ENCODE measurements at regions not wholly inside any gene's neighbourhood (a gene's known extent, or its start where the extent isn't known, plus 50 kb on each side); places are given as distances from the start of the nearest gene placed in this dataset.

- Histone ChIP-seq H3K4me3 (no peak overlapping the region), H3K9me3 (no peaks in the 10 kb centered on the region), H3K4me1 (no peaks in the 10 kb centered on the region), H3K36me3 (no peaks in the 10 kb centered on the region), H3K27me3 (no peaks in the 10 kb centered on the region), H3K27ac (no peak overlapping the region)
- DNase-seq (no peak), ATAC-seq (no peak)
- no peak for TF ChIP-seq POLR2A (IDR thresholded peaks at IDR 0.05)
- TF ChIP-seq, protein P1, sequence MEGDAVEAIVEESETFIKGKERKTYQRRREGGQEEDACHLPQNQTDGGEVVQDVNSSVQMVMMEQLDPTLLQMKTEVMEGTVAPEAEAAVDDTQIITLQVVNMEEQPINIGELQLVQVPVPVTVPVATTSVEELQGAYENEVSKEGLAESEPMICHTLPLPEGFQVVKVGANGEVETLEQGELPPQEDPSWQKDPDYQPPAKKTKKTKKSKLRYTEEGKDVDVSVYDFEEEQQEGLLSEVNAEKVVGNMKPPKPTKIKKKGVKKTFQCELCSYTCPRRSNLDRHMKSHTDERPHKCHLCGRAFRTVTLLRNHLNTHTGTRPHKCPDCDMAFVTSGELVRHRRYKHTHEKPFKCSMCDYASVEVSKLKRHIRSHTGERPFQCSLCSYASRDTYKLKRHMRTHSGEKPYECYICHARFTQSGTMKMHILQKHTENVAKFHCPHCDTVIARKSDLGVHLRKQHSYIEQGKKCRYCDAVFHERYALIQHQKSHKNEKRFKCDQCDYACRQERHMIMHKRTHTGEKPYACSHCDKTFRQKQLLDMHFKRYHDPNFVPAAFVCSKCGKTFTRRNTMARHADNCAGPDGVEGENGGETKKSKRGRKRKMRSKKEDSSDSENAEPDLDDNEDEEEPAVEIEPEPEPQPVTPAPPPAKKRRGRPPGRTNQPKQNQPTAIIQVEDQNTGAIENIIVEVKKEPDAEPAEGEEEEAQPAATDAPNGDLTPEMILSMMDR (IDR thresholded peaks at IDR 0.05 in 4 of 5, conservative IDR thresholded peaks at IDR 0.05 in 1 of 5), result no peak
- intact Hi-C loops (cut with DNase I; ENCODE audit: low total_unique reads) (no loop called here), in situ Hi-C loops (cut with MboI; ENCODE audit: low sequenced_read_pairs in 4 of 4) (no loop called here)
Observed at GRCh38 chr12:98408681-98409080, 106.7 kb upstream of the TMPO start.

- Histone ChIP-seq H3K9me3 (no peaks in the 10 kb centered on the region), H3K4me3 (no peak overlapping the region), H3K36me3 (no peaks in the 10 kb centered on the region), H3K27ac (no peak overlapping the region), H3K27me3 (no peaks in the 10 kb centered on the region), H3K4me1 (no peaks in the 10 kb centered on the region)
- no peak for TF ChIP-seq POLR2A (IDR thresholded peaks at IDR 0.05)
- TF ChIP-seq, protein P1 (IDR thresholded peaks at IDR 0.05 in 4 of 5, conservative IDR thresholded peaks at IDR 0.05 in 1 of 5), result no peak
- in situ Hi-C loops (cut with MboI; ENCODE audit: low sequenced_read_pairs in 4 of 4) (no loop called here), intact Hi-C loops (cut with DNase I; ENCODE audit: low total_unique reads) (no loop called here)
- DNase-seq, result no peak
- ATAC-seq, result no peak
Observed at GRCh38 chr12:98409548-98409947, 105.8 kb upstream of the TMPO start.

GRCh38 chr12:98410356-98410755, 105.0 kb upstream of the TMPO start:
- Histone ChIP-seq H3K4me3 (no peak overlapping the region), H3K27me3 (no peaks in the 10 kb centered on the region), H3K4me1 (no peaks in the 10 kb centered on the region), H3K36me3 (no peaks in the 10 kb centered on the region), H3K27ac (no peak overlapping the region), H3K9me3 (no peaks in the 10 kb centered on the region)
- DNase-seq (no peak), ATAC-seq (no peak)
- intact Hi-C loops (cut with DNase I; ENCODE audit: low total_unique reads), result no loop called here
- TF ChIP-seq, protein P1 (IDR thresholded peaks at IDR 0.05 in 4 of 5, conservative IDR thresholded peaks at IDR 0.05 in 1 of 5), result no peak
- no peak for TF ChIP-seq POLR2A (IDR thresholded peaks at IDR 0.05)
- in situ Hi-C loops (cut with MboI; ENCODE audit: low sequenced_read_pairs in 4 of 4), result no loop called here

DNA sequence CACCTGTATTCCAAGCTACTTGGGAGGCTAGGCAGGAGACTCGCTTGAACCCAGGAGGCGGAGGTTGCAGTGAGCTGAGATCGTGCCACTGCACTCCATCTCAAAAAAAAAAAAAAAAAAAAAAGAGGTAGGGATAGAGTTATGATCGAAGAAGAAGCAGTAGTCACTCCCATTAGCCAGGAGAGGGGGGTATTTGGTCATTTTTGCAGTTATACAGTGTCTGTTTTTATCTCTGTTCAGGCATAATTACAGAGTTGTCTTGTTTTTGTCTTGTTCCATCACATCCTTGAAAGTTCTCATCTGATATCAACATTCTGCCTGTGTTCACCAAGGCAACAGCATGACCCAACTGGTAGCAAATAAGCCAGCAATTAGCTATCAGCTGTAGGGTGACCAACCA, 98.5 kb upstream of the TMPO start:
- TF ChIP-seq, protein P1 (IDR thresholded peaks at IDR 0.05 in 4 of 5, conservative IDR thresholded peaks at IDR 0.05 in 1 of 5), result no peak
- TF ChIP-seq POLR2A (IDR thresholded peaks at IDR 0.05), result no peak
- in situ Hi-C loops (cut with MboI; ENCODE audit: low sequenced_read_pairs in 4 of 4), result no loop called here
- H3K4me1 ChIP-seq, result peaks cover 11 to 15% of the 10 kb centered on the region in 2 donors
- no peaks in the 10 kb centered on the region for H3K36me3 ChIP-seq
- ATAC-seq (no peak), DNase-seq (no peak)
- H3K27ac ChIP-seq, result no peak overlapping the region
- intact Hi-C loops (cut with DNase I; ENCODE audit: low total_unique reads), result no loop called here
- H3K27me3 ChIP-seq, result no peaks in the 10 kb centered on the region
- no peaks in the 10 kb centered on the region for H3K9me3 ChIP-seq
- no peak overlapping the region for H3K4me3 ChIP-seq

GRCh38 chr12:98417266-98417665, 98.1 kb upstream of the TMPO start:
- ATAC-seq (no peak), DNase-seq (no peak)
- H3K4me1 ChIP-seq, result peaks cover 11 to 15% of the 10 kb centered on the region in 2 donors
- H3K27me3 ChIP-seq, result no peaks in the 10 kb centered on the region
- no peaks in the 10 kb centered on the region for H3K36me3 ChIP-seq
- H3K9me3 ChIP-seq, result no peaks in the 10 kb centered on the region
- in situ Hi-C loops (cut with MboI; ENCODE audit: low sequenced_read_pairs in 4 of 4) (no loop called here), intact Hi-C loops (cut with DNase I; ENCODE audit: low total_unique reads) (no loop called here)
- no peak overlapping the region for H3K27ac ChIP-seq
- TF ChIP-seq, protein P1 (IDR thresholded peaks at IDR 0.05 in 4 of 5, conservative IDR thresholded peaks at IDR 0.05 in 1 of 5), result no peak
- TF ChIP-seq POLR2A (IDR thresholded peaks at IDR 0.05), result no peak
- H3K4me3 ChIP-seq, result no peak overlapping the region
